ENCODE measurements at regions not wholly inside any gene's neighbourhood (a gene's known extent, or its start where the extent isn't known, plus 50 kb on each side); places are given as distances from the start of the nearest gene placed in this dataset.

DNA sequence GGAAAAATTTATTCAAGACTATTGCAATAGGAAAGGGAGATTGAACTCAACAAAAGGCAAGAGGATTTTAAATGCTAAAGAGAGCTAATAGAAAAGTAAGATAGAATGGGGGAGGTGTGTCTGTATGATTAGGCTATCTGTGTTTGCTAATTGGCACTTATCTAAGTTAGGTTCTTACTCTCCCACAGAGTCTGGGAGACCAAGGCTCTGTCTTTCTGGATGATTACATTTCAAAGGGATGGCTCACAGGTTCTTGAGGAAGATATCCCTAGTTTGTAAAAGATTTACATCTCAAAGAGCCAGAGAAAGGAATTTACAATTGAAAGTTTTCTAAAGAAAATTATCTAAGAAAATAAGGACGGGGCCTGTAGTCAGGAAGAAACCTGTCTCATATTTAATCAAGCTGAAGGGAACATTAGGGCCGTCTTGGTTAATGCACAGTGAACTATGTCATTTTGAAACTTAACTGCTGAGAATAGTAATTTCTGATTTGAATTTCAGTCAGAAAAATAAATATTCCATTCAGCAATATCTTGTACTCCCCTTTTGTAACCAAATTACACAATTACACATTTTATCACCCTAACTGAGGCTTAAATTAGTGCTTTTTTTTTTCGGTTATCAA lies 75.8 kb downstream of the MAGEB10 start:
- peak; percentile 75 for FAIRE-seq

GRCh38 chrX:27882695-27883094 lies 74.9 kb downstream of the MAGEB10 start:
- FAIRE-seq: no peak

More for the DNA sequence above, 75.8 kb downstream of the MAGEB10 start:
- no peak overlapping the region for H3K4me3 Mint-ChIP-seq (ENCODE audit: unreplicated experiment)
- Histone ChIP-seq H3K79me2 (ENCODE audit: insufficient read depth, low read length) (no peaks in the 10 kb centered on the region), H3K4me3 (ENCODE audit: insufficient read depth, low read depth, low read length) (no peak overlapping the region), H3K9me3 (ENCODE audit: insufficient read depth, low read depth, low read length) (no peaks in the 10 kb centered on the region), H3K36me3 (ENCODE audit: insufficient read depth, low read length) (no peaks in the 10 kb centered on the region), H2AFZ (ENCODE audit: low read depth, low read length) (no peak overlapping the region), H3K4me2 (ENCODE audit: low read length) (no peak overlapping the region), H3K9ac (ENCODE audit: low read length) (no peak overlapping the region), H3K4me1 (ENCODE audit: insufficient read depth, low read length) (no peaks in the 10 kb centered on the region), H3K27me3 (ENCODE audit: insufficient read depth, low read length) (no peaks in the 10 kb centered on the region), H3K27ac (ENCODE audit: low read depth, low read length) (no peak overlapping the region), H4K20me1 (ENCODE audit: insufficient read depth, low read length) (no peaks in the 10 kb centered on the region)
- H3K27ac Mint-ChIP-seq (ENCODE audit: unreplicated experiment): no peak overlapping the region
- no peaks in the 10 kb centered on the region for H3K36me3 Mint-ChIP-seq (ENCODE audit: low read depth, unreplicated experiment)
- no peaks in the 10 kb centered on the region for H3K9me3 Mint-ChIP-seq (ENCODE audit: unreplicated experiment)
- TF ChIP-seq, protein P1, sequence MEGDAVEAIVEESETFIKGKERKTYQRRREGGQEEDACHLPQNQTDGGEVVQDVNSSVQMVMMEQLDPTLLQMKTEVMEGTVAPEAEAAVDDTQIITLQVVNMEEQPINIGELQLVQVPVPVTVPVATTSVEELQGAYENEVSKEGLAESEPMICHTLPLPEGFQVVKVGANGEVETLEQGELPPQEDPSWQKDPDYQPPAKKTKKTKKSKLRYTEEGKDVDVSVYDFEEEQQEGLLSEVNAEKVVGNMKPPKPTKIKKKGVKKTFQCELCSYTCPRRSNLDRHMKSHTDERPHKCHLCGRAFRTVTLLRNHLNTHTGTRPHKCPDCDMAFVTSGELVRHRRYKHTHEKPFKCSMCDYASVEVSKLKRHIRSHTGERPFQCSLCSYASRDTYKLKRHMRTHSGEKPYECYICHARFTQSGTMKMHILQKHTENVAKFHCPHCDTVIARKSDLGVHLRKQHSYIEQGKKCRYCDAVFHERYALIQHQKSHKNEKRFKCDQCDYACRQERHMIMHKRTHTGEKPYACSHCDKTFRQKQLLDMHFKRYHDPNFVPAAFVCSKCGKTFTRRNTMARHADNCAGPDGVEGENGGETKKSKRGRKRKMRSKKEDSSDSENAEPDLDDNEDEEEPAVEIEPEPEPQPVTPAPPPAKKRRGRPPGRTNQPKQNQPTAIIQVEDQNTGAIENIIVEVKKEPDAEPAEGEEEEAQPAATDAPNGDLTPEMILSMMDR (IDR thresholded peaks at IDR 0.05; ENCODE audit: insufficient read depth, low read depth, low read length): no peak
- no peak for TF ChIP-seq EZH2 (IDR thresholded peaks at IDR 0.05; ENCODE audit: insufficient read depth, low read length)
- H3K27me3 Mint-ChIP-seq (ENCODE audit: low read depth, unreplicated experiment): no peaks in the 10 kb centered on the region
- H3K4me1 Mint-ChIP-seq (ENCODE audit: low read depth, unreplicated experiment): peaks cover 5% of the 10 kb centered on the region
- peak; percentile 11 for DNase-seq (ENCODE audit: low read depth)

GRCh38 chrX:27878862-27879261 lies 71.1 kb downstream of the MAGEB10 start:
- no peaks in the 10 kb centered on the region for H3K79me2 ChIP-seq (ENCODE audit: insufficient read depth, low read length)
- H3K9me3 ChIP-seq (ENCODE audit: insufficient read depth, low read depth, low read length): no peaks in the 10 kb centered on the region
- H4K20me1 ChIP-seq (ENCODE audit: insufficient read depth, low read length): no peaks in the 10 kb centered on the region
- no peak overlapping the region for H3K27ac ChIP-seq (ENCODE audit: low read depth, low read length)
- no peaks in the 10 kb centered on the region for H3K9me3 Mint-ChIP-seq (ENCODE audit: unreplicated experiment)
- TF ChIP-seq, protein P1 (IDR thresholded peaks at IDR 0.05; ENCODE audit: insufficient read depth, low read depth, low read length): no peak
- TF ChIP-seq EZH2 (IDR thresholded peaks at IDR 0.05; ENCODE audit: insufficient read depth, low read length): no peak
- FAIRE-seq (peak; percentile 58), DNase-seq (ENCODE audit: low read depth) (no peak)
- H3K9ac ChIP-seq (ENCODE audit: low read length): no peak overlapping the region
- H3K4me1 Mint-ChIP-seq (ENCODE audit: low read depth, unreplicated experiment): peaks cover 5% of the 10 kb centered on the region
- no peaks in the 10 kb centered on the region for H3K36me3 Mint-ChIP-seq (ENCODE audit: low read depth, unreplicated experiment)
- H3K4me3 Mint-ChIP-seq (ENCODE audit: unreplicated experiment): no peak overlapping the region
- H3K27me3 ChIP-seq (ENCODE audit: insufficient read depth, low read length): no peaks in the 10 kb centered on the region
- no peaks in the 10 kb centered on the region for H3K27me3 Mint-ChIP-seq (ENCODE audit: low read depth, unreplicated experiment)
- no peak overlapping the region for H2AFZ ChIP-seq (ENCODE audit: low read depth, low read length)
- no peak overlapping the region for H3K27ac Mint-ChIP-seq (ENCODE audit: unreplicated experiment)
- no peaks in the 10 kb centered on the region for H3K4me1 ChIP-seq (ENCODE audit: insufficient read depth, low read length)
- no peak overlapping the region for H3K4me3 ChIP-seq (ENCODE audit: insufficient read depth, low read depth, low read length)
- no peak overlapping the region for H3K4me2 ChIP-seq (ENCODE audit: low read length)
- H3K36me3 ChIP-seq (ENCODE audit: insufficient read depth, low read length): no peaks in the 10 kb centered on the region

More at GRCh38 chrX:27882695-27883094, 74.9 kb downstream of the MAGEB10 start:
- H3K36me3 ChIP-seq (ENCODE audit: insufficient read depth, low read length): no peaks in the 10 kb centered on the region
- H4K20me1 ChIP-seq (ENCODE audit: insufficient read depth, low read length): no peaks in the 10 kb centered on the region
- Mint-ChIP-seq H3K27me3 (ENCODE audit: low read depth, unreplicated experiment) (no peaks in the 10 kb centered on the region), H3K9me3 (ENCODE audit: unreplicated experiment) (no peaks in the 10 kb centered on the region), H3K4me1 (ENCODE audit: low read depth, unreplicated experiment) (peaks cover 5% of the 10 kb centered on the region), H3K4me3 (ENCODE audit: unreplicated experiment) (no peak overlapping the region), H3K27ac (ENCODE audit: unreplicated experiment) (no peak overlapping the region), H3K36me3 (ENCODE audit: low read depth, unreplicated experiment) (no peaks in the 10 kb centered on the region)
- TF ChIP-seq EZH2 (IDR thresholded peaks at IDR 0.05; ENCODE audit: insufficient read depth, low read length): no peak
- TF ChIP-seq, protein P1 (IDR thresholded peaks at IDR 0.05; ENCODE audit: insufficient read depth, low read depth, low read length): no peak
- H3K4me3 ChIP-seq (ENCODE audit: insufficient read depth, low read depth, low read length): no peak overlapping the region
- H3K27me3 ChIP-seq (ENCODE audit: insufficient read depth, low read length): no peaks in the 10 kb centered on the region
- DNase-seq (ENCODE audit: low read depth): no peak
- H3K9me3 ChIP-seq (ENCODE audit: insufficient read depth, low read depth, low read length): no peaks in the 10 kb centered on the region
- no peaks in the 10 kb centered on the region for H3K79me2 ChIP-seq (ENCODE audit: insufficient read depth, low read length)
- no peaks in the 10 kb centered on the region for H3K4me1 ChIP-seq (ENCODE audit: insufficient read depth, low read length)
- H3K9ac ChIP-seq (ENCODE audit: low read length): no peak overlapping the region
- no peak overlapping the region for H2AFZ ChIP-seq (ENCODE audit: low read depth, low read length)
- no peak overlapping the region for H3K27ac ChIP-seq (ENCODE audit: low read depth, low read length)
- H3K4me2 ChIP-seq (ENCODE audit: low read length): no peak overlapping the region

Data from astrocyte (in vitro differentiated cells and primary cell).